ENCODE measurements at regions not wholly inside any gene's neighbourhood (a gene's known extent, or its start where the extent isn't known, plus 50 kb on each side); places are given as distances from the start of the nearest gene placed in this dataset.

GRCh38 chr13:109587689-109588088, 198.7 kb downstream of the IRS2 start:
- no peak for TF ChIP-seq CTCF (IDR thresholded peaks at IDR 0.05)
- no peak for TF ChIP-seq POLR2AphosphoS5 (IDR thresholded peaks at IDR 0.05)

Measured in gastroesophageal sphincter (tissue), 3 donors.